ENCODE measurements at regions not wholly inside any gene's neighbourhood (a gene's known extent, or its start where the extent isn't known, plus 50 kb on each side); places are given as distances from the start of the nearest gene placed in this dataset.

GRCh38 chr4:125826801-125827695 lies 512.3 kb downstream of the FAT4 start:
- Mint-ChIP-seq H3K36me3 (no peaks in the 10 kb centered on the region), H3K4me1 (no peaks in the 10 kb centered on the region), H3K4me3 (no peak overlapping the region), H3K27me3 (no peaks in the 10 kb centered on the region), H3K27ac (no peak overlapping the region), H3K9me3 (peaks cover 0 to 10% (median 2%) of the 10 kb centered on the region in 7 donors)
- DNase-seq, result no peak
- ATAC-seq (ENCODE audit: low read depth in 2 of 2), result no peak

DNA sequence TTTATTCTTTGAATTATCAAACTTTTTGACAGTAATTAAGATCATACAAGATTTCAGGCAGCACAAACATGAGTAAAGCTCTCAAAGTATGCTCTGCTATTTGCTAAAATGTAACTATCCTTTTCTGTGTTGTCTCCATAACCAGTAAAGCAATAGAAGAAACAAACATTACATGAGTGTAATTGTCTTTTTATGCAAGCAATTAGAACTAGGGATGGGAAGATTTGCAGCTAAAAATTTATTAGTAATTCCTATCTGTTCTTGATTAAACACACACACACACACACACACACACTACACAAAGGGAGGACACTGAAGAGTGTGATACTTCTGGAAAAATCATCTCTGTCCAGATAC lies 512.9 kb downstream of the FAT4 start:
- Mint-ChIP-seq H3K36me3 (no peaks in the 10 kb centered on the region), H3K9me3 (peaks cover 0 to 10% (median 2%) of the 10 kb centered on the region in 7 donors), H3K4me1 (no peaks in the 10 kb centered on the region), H3K27me3 (no peaks in the 10 kb centered on the region), H3K4me3 (no peak overlapping the region), H3K27ac (no peak overlapping the region)
- DNase-seq (no peak), ATAC-seq (ENCODE audit: low read depth in 2 of 2) (no peak)

DNA sequence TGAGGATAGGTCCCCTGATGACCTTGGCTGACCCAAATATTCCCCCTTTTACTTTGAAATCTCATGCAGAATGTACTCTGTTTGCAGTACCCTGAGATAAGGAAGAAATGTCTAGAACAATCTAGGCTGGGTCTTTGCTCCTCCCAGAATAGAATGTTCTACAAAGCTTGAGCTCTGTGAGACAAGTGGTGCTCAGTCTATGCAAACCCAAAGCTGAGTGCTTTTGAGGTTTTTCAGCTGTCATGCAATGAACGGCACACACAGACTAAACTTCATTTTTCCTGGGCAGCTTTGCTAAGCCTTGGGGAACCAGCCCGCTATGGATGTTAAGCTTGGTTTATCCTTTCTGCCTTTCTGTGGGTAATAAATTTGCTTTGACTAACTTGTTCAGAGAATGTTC lies 513.6 kb downstream of the FAT4 start:
- DNase-seq (no peak), ATAC-seq (ENCODE audit: low read depth in 2 of 2) (no peak)
- Mint-ChIP-seq H3K4me1 (no peaks in the 10 kb centered on the region), H3K9me3 (peaks cover 0 to 10% (median 2%) of the 10 kb centered on the region in 7 donors), H3K4me3 (no peak overlapping the region), H3K27ac (no peak overlapping the region), H3K36me3 (no peaks in the 10 kb centered on the region), H3K27me3 (no peaks in the 10 kb centered on the region)

GRCh38 chr4:125832161-125832560 lies 517.4 kb downstream of the FAT4 start:
- Mint-ChIP-seq H3K36me3 (no peaks in the 10 kb centered on the region), H3K9me3 (peaks cover 0 to 8% (median 2%) of the 10 kb centered on the region in 7 donors), H3K27ac (no peak overlapping the region), H3K4me1 (no peaks in the 10 kb centered on the region), H3K27me3 (no peaks in the 10 kb centered on the region), H3K4me3 (no peak overlapping the region)
- DNase-seq, result no peak
- no peak for ATAC-seq (ENCODE audit: low read depth in 2 of 2)

- H3K4me3 Mint-ChIP-seq, result no peak overlapping the region
- peaks cover 0 to 8% (median 0%) of the 10 kb centered on the region in 7 donors for H3K9me3 Mint-ChIP-seq
- H3K27me3 Mint-ChIP-seq, result no peaks in the 10 kb centered on the region
- no peaks in the 10 kb centered on the region for H3K36me3 Mint-ChIP-seq
- no peaks in the 10 kb centered on the region for H3K4me1 Mint-ChIP-seq
- ATAC-seq (ENCODE audit: low read depth in 2 of 2) (no peak), DNase-seq (no peak)
- H3K27ac Mint-ChIP-seq, result no peak overlapping the region
These were observed 521.9 kb downstream of the FAT4 start for GRCh38 chr4:125836597-125837195.

GRCh38 chr4:125837493-125838201 lies 522.9 kb downstream of the FAT4 start:
- Mint-ChIP-seq H3K9me3 (peaks cover 0 to 8% (median 0%) of the 10 kb centered on the region in 7 donors), H3K27me3 (no peaks in the 10 kb centered on the region), H3K4me3 (no peak overlapping the region), H3K27ac (no peak overlapping the region), H3K4me1 (no peaks in the 10 kb centered on the region), H3K36me3 (no peaks in the 10 kb centered on the region)
- DNase-seq, result no peak
- no peak for ATAC-seq (ENCODE audit: low read depth in 2 of 2)

- Mint-ChIP-seq H3K4me3 (no peak overlapping the region), H3K27ac (no peak overlapping the region), H3K9me3 (peaks cover 0 to 8% (median 0%) of the 10 kb centered on the region in 7 donors), H3K27me3 (no peaks in the 10 kb centered on the region), H3K36me3 (no peaks in the 10 kb centered on the region), H3K4me1 (no peaks in the 10 kb centered on the region)
- DNase-seq (no peak), ATAC-seq (ENCODE audit: low read depth in 2 of 2) (no peak)
These were observed 523.4 kb downstream of the FAT4 start for GRCh38 chr4:125838202-125838601.

GRCh38 chr4:125838924-125839323 lies 524.2 kb downstream of the FAT4 start:
- Mint-ChIP-seq H3K9me3 (peaks cover 0 to 8% (median 0%) of the 10 kb centered on the region in 7 donors), H3K4me1 (no peaks in the 10 kb centered on the region), H3K4me3 (no peak overlapping the region), H3K27me3 (no peaks in the 10 kb centered on the region), H3K36me3 (no peaks in the 10 kb centered on the region), H3K27ac (no peak overlapping the region)
- no peak for DNase-seq
- ATAC-seq (ENCODE audit: low read depth in 2 of 2), result no peak

GRCh38 chr4:125843947-125844346 lies 529.2 kb downstream of the FAT4 start:
- no peak for DNase-seq
- H3K9me3 Mint-ChIP-seq, result peaks cover 0 to 4% (median 0%) of the 10 kb centered on the region in 7 donors
- H3K4me3 Mint-ChIP-seq, result no peak overlapping the region
- ATAC-seq (ENCODE audit: low read depth in 2 of 2), result no peak
- H3K27ac Mint-ChIP-seq, result no peak overlapping the region
- no peaks in the 10 kb centered on the region for H3K27me3 Mint-ChIP-seq
- H3K36me3 Mint-ChIP-seq, result no peaks in the 10 kb centered on the region
- no peaks in the 10 kb centered on the region for H3K4me1 Mint-ChIP-seq

DNA sequence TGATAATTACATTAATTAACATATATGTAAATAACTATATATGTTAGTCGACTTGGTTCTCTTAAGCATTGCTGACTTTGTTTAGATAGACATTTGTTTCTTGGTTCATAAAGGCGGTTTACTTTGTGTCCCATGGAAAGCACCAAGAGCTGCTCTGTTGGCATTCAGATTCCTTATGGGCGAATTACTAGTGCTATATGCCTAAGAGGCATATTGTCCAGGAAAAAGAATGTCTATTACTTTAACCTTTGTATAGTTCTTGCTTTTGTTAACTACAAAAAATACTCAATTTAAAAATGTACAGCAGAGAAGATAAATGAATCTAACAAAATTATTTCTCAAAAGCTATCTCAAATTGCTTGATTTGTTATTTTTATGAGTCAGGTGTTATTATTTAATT lies 532.8 kb downstream of the FAT4 start:
- no peak for DNase-seq
- peaks cover 0 to 4% (median 1%) of the 10 kb centered on the region in 7 donors for H3K9me3 Mint-ChIP-seq
- no peak overlapping the region for H3K27ac Mint-ChIP-seq
- no peak overlapping the region for H3K4me3 Mint-ChIP-seq
- no peaks in the 10 kb centered on the region for H3K4me1 Mint-ChIP-seq
- H3K27me3 Mint-ChIP-seq, result no peaks in the 10 kb centered on the region
- H3K36me3 Mint-ChIP-seq, result no peaks in the 10 kb centered on the region
- no peak for ATAC-seq (ENCODE audit: low read depth in 2 of 2)

DNA sequence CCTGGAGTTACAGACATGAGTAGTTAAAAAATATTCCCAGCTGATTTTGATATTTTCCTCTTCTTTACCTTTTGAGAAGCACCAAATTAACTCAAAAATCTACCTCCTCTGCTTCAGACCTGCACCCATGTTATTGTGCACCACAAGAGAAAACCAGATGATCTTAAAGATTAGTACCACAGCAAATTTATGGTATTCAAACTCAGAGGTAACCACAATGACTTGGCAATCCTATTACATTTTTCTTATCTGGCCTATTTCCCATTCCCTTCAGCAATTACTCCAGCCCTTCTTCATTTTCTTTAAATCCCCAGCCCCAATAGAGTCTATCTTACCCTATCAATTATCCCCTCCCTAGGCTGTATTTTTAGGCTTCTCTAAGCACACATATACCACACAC lies 535.1 kb downstream of the FAT4 start:
- no peak overlapping the region for H3K27ac Mint-ChIP-seq
- no peak overlapping the region for H3K4me3 Mint-ChIP-seq
- no peaks in the 10 kb centered on the region for H3K4me1 Mint-ChIP-seq
- ATAC-seq (ENCODE audit: low read depth in 2 of 2) (no peak), DNase-seq (no peak)
- H3K27me3 Mint-ChIP-seq, result no peaks in the 10 kb centered on the region
- H3K9me3 Mint-ChIP-seq, result peaks cover 0 to 4% (median 0%) of the 10 kb centered on the region in 7 donors
- no peaks in the 10 kb centered on the region for H3K36me3 Mint-ChIP-seq

DNA sequence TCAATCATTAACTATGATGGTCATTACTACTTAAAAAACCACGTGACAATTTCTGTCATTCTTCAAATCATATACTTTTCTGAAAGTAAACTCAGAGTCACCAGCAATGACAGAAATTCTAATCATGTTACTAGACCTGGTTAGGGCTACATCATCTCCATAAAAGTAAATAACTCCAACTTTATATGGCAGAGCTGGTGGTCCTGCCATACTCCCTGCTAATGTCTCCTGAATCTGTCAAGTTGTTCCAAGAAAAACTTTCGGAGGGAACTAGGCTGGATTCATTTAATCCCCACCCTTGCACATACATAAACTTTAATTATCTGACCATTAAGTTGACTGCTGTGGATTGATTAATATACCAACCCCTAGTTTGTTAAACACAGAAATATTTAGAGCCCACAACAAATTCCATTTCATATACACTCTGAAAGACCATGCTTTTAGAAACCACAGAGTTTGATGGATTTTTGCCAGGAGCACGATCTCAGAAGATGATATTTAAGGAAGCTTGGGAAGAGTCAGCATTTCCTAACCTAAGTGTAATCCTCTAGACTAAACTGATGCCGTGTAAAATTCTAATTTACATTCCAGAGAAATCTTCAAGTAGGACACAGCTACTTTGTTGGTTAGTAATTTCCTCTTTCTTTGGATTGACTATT lies 577.0 kb downstream of the FAT4 start:
- ATAC-seq (ENCODE audit: low read depth in 2 of 2) (no peak), DNase-seq (no peak)
- Mint-ChIP-seq H3K9me3 (peaks cover 0 to 11% (median 5%) of the 10 kb centered on the region in 7 donors), H3K36me3 (no peaks in the 10 kb centered on the region), H3K27me3 (no peaks in the 10 kb centered on the region), H3K4me3 (no peak overlapping the region), H3K4me1 (no peaks in the 10 kb centered on the region), H3K27ac (no peak overlapping the region)

DNA sequence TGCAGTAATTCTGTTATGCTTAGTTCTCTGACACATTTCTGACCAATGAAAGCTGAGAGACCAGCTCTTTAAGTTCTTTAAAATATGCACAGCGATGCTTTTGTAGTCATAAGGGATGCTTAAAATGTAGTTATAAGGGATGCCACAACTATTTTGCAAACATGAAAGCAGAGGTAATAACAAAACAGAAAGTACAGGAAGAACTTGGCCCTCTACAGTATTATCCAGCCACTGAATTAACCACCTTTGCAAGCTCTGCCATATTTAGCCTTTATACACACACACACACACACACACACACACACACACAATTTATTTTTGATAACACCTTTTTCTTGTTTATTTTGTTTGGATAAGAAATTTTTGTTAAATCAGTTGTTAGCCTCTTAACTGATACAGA lies 590.0 kb downstream of the FAT4 start:
- ATAC-seq (ENCODE audit: low read depth in 2 of 2), result no peak

More for the DNA sequence above, 590.0 kb downstream of the FAT4 start:
- Mint-ChIP-seq H3K4me3 (no peak overlapping the region), H3K36me3 (no peaks in the 10 kb centered on the region), H3K9me3 (peaks cover 0 to 6% (median 2%) of the 10 kb centered on the region in 7 donors), H3K4me1 (no peaks in the 10 kb centered on the region), H3K27ac (no peak overlapping the region), H3K27me3 (no peaks in the 10 kb centered on the region)
- DNase-seq, result no peak
